ENCODE measurements at regions not wholly inside any gene's neighbourhood (a gene's known extent, or its start where the extent isn't known, plus 50 kb on each side); places are given as distances from the start of the nearest gene placed in this dataset.

DNA sequence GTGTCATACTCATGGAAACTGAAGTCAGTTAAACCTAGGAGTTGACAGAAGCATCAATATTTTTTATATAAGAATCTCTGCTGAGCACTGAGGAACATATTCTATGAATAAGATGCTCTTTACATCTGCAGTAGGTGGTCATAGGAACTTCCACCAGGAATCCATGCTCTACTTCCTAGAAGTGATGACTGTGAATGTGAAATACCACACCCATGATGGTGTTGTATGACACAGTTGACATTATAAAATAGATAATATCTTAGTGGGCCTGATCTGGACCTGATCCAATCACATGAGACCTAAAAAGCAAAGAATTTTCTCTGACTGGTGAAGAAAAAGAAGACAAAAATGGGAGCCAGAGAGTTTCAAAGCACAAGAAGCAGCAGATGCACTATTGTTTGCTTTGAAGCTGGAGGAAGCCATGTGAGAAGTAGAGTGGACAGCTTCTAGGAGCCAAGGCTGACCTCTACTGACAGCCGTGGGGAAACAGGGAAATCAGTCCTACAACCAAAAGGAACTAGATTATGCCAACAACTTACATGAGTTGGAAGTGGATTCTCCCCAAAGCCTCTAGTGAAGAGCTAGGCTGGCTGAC, 68.6 kb upstream of the HS3ST1 start:
- DNase-seq, result no peak

GRCh38 chr4:11496351-11496829, 67.7 kb upstream of the HS3ST1 start:
- no peak for DNase-seq

DNA sequence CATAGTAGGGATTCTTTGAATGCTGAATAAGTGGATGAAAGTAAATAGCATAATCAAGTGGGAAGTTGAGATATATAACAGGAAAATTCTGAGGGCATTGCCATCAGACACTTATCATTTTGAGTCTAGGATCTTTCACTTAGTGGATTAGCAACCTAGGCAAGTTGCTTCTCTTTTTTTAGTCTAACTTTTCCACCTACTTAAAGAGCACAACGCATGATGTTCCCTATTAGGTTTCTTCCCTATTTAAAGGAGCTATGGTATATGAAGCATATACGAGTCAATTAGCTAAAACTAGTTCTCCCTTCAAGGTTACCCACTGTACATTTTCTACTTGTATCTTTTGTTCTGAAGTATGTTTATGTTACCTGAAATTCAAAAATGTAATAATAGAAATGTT, 67.1 kb upstream of the HS3ST1 start:
- DNase-seq, result no peak

DNA sequence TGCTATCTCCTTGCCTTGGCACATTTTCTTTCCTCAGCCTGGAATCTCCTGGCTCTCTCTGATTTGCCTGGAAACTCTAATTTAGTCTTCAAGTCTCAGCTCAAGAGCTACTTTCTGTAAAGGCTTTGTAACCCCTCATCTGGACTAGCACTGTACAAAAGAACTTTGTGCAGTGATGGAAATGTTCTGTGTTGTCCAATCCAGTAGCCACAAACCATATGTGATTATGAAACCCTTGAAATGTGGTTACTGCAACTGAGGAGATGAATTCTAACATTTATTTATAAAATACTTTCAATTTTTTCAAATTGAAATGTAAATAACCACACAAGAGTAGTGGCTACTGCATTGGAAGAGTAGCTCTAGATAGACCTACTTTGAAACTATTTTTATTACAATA, 66.6 kb upstream of the HS3ST1 start:
- DNase-seq, result no peak

GRCh38 chr4:11494232-11494631, 65.5 kb upstream of the HS3ST1 start:
- DNase-seq, result no peak

DNA sequence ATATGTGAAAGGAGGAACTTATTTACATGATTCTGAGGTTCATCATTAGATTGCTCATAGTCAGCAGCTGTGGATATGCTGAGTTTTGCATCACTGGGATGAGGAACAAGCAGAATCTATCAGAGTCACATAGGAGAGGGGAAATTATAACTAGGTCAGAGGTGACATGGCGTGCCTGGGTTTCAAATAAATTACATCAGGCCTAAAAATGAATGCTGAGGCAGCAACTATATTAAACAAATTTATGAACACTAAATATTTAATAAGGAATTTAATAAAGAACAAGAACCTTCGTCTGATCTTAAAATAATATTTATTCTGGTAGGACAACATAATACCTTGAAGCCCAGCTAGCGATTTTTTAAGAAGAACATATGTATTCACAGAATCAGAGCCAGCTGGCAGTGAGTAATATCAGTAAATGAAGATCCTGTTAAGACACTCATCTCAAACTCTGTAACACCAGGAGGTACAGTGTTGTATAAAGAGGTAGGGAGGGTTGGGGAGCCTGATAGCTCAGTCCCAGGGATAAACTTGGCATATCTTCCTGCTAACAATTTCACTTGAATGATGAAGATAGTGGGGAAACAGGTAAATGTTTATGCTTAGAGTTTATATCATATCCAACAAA, 60.9 kb upstream of the HS3ST1 start:
- no peak for DNase-seq

- no peak for DNase-seq
Measured at GRCh38 chr4:11488657-11489452, 60.2 kb upstream of the HS3ST1 start.

DNA sequence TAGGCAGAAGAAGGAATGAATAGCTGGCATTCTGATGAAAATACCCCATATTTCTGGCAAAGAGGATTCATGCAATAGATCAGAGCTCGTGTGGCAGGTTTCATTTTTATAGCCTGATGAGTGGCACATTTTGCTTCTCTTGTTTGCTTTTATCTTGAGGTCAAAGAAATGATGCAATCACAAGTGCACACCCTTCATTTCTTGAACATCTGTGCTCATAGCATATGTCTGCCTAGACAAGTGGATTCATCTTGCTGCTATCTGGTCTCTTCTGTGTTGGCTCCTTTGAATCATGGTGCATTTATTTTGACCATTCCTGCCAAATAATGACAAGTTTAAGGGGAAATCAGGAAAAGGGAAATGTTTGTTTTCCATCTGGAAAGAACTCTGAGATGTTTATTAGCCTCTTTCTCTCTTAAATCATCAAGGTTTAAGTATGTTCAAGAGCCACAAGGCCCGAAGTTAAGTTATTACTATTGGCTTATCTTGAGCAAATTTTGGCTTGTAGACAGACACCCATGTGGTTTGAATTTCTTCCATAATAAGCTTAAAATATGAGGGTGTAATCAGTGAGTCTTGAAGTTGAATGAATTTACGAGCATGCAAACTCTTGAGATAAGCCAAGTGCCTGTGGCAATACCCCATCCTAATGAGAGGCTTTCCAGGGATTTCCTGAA, 59.3 kb upstream of the HS3ST1 start:
- DNase-seq, result no peak

- DNase-seq, result no peak
Measured at GRCh38 chr4:11487139-11487538, 58.4 kb upstream of the HS3ST1 start.

- DNase-seq, result no peak
Measured at GRCh38 chr4:11485926-11486325, 57.2 kb upstream of the HS3ST1 start.

DNA sequence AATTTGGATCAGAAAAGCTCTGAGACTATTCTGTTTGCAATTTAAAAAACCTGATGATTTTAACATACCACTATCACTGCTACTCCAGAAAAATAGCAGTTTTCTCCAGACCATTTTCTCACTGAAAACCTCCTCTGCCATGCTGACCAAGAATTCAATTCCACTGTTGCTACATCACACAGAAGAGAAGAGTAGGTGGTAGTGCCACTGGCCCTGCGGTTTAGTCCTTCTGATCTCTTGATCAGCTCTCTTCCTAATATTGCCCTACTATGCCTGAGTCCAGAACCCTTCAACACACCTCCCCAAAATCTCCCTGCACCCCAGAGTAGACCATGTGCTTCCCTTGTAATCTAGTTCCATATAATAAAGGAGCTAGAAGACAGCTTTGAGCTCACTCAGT, 55.8 kb upstream of the HS3ST1 start:
- DNase-seq, result no peak

GRCh38 chr4:11483046-11483445, 54.4 kb upstream of the HS3ST1 start:
- DNase-seq, result no peak

- no peak for DNase-seq
Measured at GRCh38 chr4:11480683-11481082, 52.0 kb upstream of the HS3ST1 start.
